Lung (tissue), 11 donors: ENCODE measurements at regions not wholly inside any gene's neighbourhood (a gene's known extent, or its start where the extent isn't known, plus 50 kb on each side); places are given as distances from the start of the nearest gene placed in this dataset.
A peak's percentile ranks its signal among the peaks of the same experiment; 100 is the strongest.

Experiments used
- ATAC-seq: fragments of 200-7000 bp; cut with Tn5 transposase; one replicate; pipeline ENCODE4 v1.9.1; 2020; ENCODE audit warnings: moderate number of reproducible peaks; ENCODE audit not compliant: insufficient read depth, low FRiP score
- DNase-seq, 3 donors: peaks; one replicate each; pipeline ENCODE4 v3.0.0-alpha.2; 2013 to 2017
- H3K27ac ChIP-seq, 2 donors: one replicate each; pipeline ENCODE4 v1.5.1; 2013; ENCODE audit warnings: mild to moderate bottlenecking in 2 of 2, moderate library complexity in 2 of 2, control low read depth in 1 of 2, inconsistent platforms in 1 of 2, low read depth in 1 of 2, low read length in 1 of 2
- H3K27me3 ChIP-seq, 3 donors: one replicate each; pipeline ENCODE4 v1.5.1; 2013; ENCODE audit warnings: low read length in 2 of 3; ENCODE audit not compliant: control insufficient read depth in 3 of 3, insufficient read depth in 3 of 3
- H3K36me3 ChIP-seq, 4 donors: one replicate each; pipeline ENCODE4 v1.5.1; 2013; ENCODE audit warnings: low read length in 4 of 4, mild to moderate bottlenecking in 1 of 4, moderate library complexity in 1 of 4; ENCODE audit not compliant: control insufficient read depth in 4 of 4, insufficient read depth in 4 of 4
- H3K4me1 ChIP-seq, 5 donors: one replicate each; pipeline ENCODE4 v1.5.1; 2013; ENCODE audit warnings: low read length in 5 of 5, mild to moderate bottlenecking in 2 of 5, moderate library complexity in 1 of 5; ENCODE audit not compliant: control insufficient read depth in 5 of 5, insufficient read depth in 5 of 5
- H3K4me3 ChIP-seq: one replicate; pipeline ENCODE4 v1.5.1; 2013; ENCODE audit warnings: mild to moderate bottlenecking, control low read depth, moderate library complexity
- H3K9ac ChIP-seq, 2 donors: one replicate each; pipeline ENCODE4 v1.5.1; 2013; ENCODE audit warnings: low read length in 2 of 2, control low read depth in 1 of 2; ENCODE audit not compliant: insufficient read depth in 1 of 2
- H3K9me3 ChIP-seq, 4 donors: one replicate each; pipeline ENCODE4 v1.5.1; 2013; ENCODE audit warnings: low read length in 3 of 4, mild to moderate bottlenecking in 1 of 4, moderate library complexity in 1 of 4; ENCODE audit not compliant: control insufficient read depth in 4 of 4, insufficient read depth in 3 of 4
- WGBS, 2 donors: extraction: QIAGEN DNeasy Blood & Tissue Kit; methylation state at CpG; one replicate each; pipeline ENCODE4 v1.1.7; 2013; 5-methylcytosine and 5-hydroxymethylcytosine counted together
- TF ChIP-seq, protein P1 (sequence below): IDR thresholded peaks from 2 replicates; pipeline ENCODE4 v1.5.1; 2012; ENCODE audit warnings: mild to moderate bottlenecking; ENCODE audit errors: control extremely low read depth, extremely low read depth
- donor health status: control.
- donor health status: control.
- donor health status: Bipolar disorder and iron deficiency.
- donor health status: healthy.
- donor health status: DM: yes; HTN: yes; CAD: no.

DNA sequence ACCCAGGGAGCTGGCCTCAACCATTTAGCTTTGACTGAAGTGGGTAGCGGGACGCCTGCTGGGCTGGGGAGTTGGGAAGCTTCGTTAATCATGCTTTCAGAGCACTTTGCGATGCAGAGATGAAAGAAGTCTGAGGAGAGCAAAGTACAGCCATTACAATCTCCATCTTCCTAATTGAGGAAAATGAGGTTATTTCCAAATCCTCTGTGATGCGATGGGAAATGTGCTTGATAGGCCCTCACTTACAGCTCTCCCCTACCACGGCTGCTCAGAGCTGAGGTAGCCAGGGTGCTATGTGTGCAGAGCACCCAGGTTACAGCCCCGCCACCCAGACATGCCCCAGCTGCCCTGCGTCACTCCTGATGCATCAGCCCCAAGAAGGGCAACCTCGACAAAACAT is 326.5 kb upstream of the KLHL29 start:
- Histone ChIP-seq H3K36me3 (no peaks in the 10 kb centered on the region), H3K4me3 (no peak overlapping the region), H3K9ac (no peak overlapping the region), H3K27ac (no peak overlapping the region), H3K9me3 (no peaks in the 10 kb centered on the region), H3K27me3 (no peaks in the 10 kb centered on the region), H3K4me1 (no peaks in the 10 kb centered on the region)
- TF ChIP-seq, protein P1, sequence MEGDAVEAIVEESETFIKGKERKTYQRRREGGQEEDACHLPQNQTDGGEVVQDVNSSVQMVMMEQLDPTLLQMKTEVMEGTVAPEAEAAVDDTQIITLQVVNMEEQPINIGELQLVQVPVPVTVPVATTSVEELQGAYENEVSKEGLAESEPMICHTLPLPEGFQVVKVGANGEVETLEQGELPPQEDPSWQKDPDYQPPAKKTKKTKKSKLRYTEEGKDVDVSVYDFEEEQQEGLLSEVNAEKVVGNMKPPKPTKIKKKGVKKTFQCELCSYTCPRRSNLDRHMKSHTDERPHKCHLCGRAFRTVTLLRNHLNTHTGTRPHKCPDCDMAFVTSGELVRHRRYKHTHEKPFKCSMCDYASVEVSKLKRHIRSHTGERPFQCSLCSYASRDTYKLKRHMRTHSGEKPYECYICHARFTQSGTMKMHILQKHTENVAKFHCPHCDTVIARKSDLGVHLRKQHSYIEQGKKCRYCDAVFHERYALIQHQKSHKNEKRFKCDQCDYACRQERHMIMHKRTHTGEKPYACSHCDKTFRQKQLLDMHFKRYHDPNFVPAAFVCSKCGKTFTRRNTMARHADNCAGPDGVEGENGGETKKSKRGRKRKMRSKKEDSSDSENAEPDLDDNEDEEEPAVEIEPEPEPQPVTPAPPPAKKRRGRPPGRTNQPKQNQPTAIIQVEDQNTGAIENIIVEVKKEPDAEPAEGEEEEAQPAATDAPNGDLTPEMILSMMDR: no peak
- DNase-seq (no peak), ATAC-seq (no peak)
- 84 to 87% methylated on average over 9 of the region's 9 CpGs for WGBS, 2 donors

DNA sequence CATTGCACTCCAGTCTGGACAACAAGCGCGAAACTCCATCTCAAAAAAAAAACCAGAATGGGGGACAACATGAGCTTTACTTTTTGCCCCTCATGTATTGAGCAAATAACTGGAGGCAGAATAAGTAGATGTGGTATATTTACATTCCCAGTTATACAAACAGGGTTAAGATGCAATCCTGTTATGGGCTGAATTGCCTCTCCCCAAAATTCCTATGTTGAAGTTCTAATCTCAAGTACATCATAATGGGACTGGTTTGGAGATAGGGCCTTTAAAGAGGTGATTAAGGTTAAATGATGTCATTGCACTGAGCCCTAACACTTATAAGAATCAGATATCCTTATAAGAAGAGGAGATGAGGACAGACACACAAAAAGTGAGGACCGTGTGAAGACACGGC is 319.8 kb upstream of the KLHL29 start:
- peak in 1 of 3 donors; percentile 5 for DNase-seq
- Histone ChIP-seq H3K4me1 (peaks cover 0 to 3% (median 0%) of the 10 kb centered on the region in 5 donors), H3K4me3 (no peak overlapping the region), H3K9me3 (no peaks in the 10 kb centered on the region), H3K27ac (no peak overlapping the region), H3K36me3 (no peaks in the 10 kb centered on the region), H3K27me3 (no peaks in the 10 kb centered on the region), H3K9ac (no peak overlapping the region)
- TF ChIP-seq, protein P1: no peak
- WGBS, 2 donors: 71 to 84% methylated on average over 4 of the region's 4 CpGs
- no peak for ATAC-seq

- no peak for ATAC-seq
- TF ChIP-seq, protein P1: no peak
- 76 to 81% methylated on average over 8 of the region's 8 CpGs for WGBS, 2 donors
Observed at GRCh38 chr2:23065936-23066335, 319.0 kb upstream of the KLHL29 start.

GRCh38 chr2:23066686-23067085 is 318.3 kb upstream of the KLHL29 start:
- Histone ChIP-seq H3K27ac (no peak overlapping the region), H3K36me3 (no peaks in the 10 kb centered on the region), H3K9me3 (no peaks in the 10 kb centered on the region), H3K9ac (no peak overlapping the region), H3K4me1 (peaks cover 0 to 3% (median 0%) of the 10 kb centered on the region in 5 donors), H3K27me3 (no peaks in the 10 kb centered on the region), H3K4me3 (no peak overlapping the region)
- WGBS, 2 donors: 77 to 87% methylated on average over 3 of the region's 3 CpGs
- ATAC-seq (no peak), DNase-seq (no peak)
- TF ChIP-seq, protein P1: no peak

More at GRCh38 chr2:23065936-23066335, 319.0 kb upstream of the KLHL29 start:
- Histone ChIP-seq H3K36me3 (no peaks in the 10 kb centered on the region), H3K4me3 (no peak overlapping the region), H3K9me3 (no peaks in the 10 kb centered on the region), H3K4me1 (peaks cover 0 to 3% (median 0%) of the 10 kb centered on the region in 5 donors), H3K27ac (no peak overlapping the region), H3K27me3 (no peaks in the 10 kb centered on the region), H3K9ac (no peak overlapping the region)
- DNase-seq: no peak
